ENCODE measurements at regions not wholly inside any gene's neighbourhood (a gene's known extent, or its start where the extent isn't known, plus 50 kb on each side); places are given as distances from the start of the nearest gene placed in this dataset.
A peak's percentile ranks its signal among the peaks of the same experiment; 100 is the strongest.

GRCh38 chr2:12928775-12929401, 212.2 kb downstream of the TRIB2 start:
- TF ChIP-seq EGR1 (IDR thresholded peaks at IDR 0.05) (no peak), EP300 (IDR thresholded peaks at IDR 0.05; ENCODE audit: borderline replicate concordance) (no peak), CREB1 (IDR thresholded peaks at IDR 0.05; ENCODE audit: low read depth) (no peak), TAF1 (IDR thresholded peaks at IDR 0.05; ENCODE audit: low read depth) (no peak), YY1 (IDR thresholded peaks at IDR 0.05; ENCODE audit: low read depth) (no peak), TCF12 (IDR thresholded peaks at IDR 0.05; ENCODE audit: low read depth) (no peak), FOXM1 (IDR thresholded peaks at IDR 0.05; ENCODE audit: borderline replicate concordance, low read depth) (no peak), NFIC (IDR thresholded peaks at IDR 0.05) (no peak), REST (IDR thresholded peaks at IDR 0.05; ENCODE audit: low read depth) (no peak), RAD21 (IDR thresholded peaks at IDR 0.05; ENCODE audit: low read depth) (no peak)
- TF ChIP-seq, protein P1, sequence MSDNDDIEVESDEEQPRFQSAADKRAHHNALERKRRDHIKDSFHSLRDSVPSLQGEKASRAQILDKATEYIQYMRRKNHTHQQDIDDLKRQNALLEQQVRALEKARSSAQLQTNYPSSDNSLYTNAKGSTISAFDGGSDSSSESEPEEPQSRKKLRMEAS (IDR thresholded peaks at IDR 0.05): no peak

DNA sequence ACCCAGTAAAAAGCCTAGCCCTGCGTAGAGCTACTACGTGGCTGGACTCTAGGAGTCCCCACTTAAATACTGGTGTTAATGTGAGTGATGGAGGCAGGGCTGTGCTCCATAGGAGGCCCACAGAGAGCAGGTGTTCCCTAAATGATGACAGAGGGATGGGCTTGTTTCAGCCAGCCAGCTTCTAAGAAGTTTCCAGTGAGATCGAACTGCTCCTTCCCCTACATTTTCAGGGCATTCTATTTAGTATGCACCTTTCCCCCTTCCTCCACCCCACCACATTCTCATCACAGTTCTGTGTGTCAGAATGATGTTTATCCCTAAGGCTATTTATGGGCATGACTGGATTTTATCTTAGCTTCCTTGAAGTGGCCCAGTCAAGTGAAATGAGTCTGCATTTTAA, 213.0 kb downstream of the TRIB2 start:
- TF ChIP-seq TAF1 (IDR thresholded peaks at IDR 0.05; ENCODE audit: low read depth) (no peak), RAD21 (IDR thresholded peaks at IDR 0.05; ENCODE audit: low read depth) (no peak), EP300 (IDR thresholded peaks at IDR 0.05; ENCODE audit: borderline replicate concordance) (no peak), NFIC (IDR thresholded peaks at IDR 0.05) (no peak), CREB1 (IDR thresholded peaks at IDR 0.05; ENCODE audit: low read depth) (no peak), TEAD4 (IDR thresholded peaks at IDR 0.05) (no peak), EGR1 (IDR thresholded peaks at IDR 0.05) (no peak), CEBPB (IDR thresholded peaks at IDR 0.05) (no peak), ZBTB7A (IDR thresholded peaks at IDR 0.05; ENCODE audit: low read depth) (no peak), REST (IDR thresholded peaks at IDR 0.05; ENCODE audit: low read depth) (no peak), TCF12 (IDR thresholded peaks at IDR 0.05; ENCODE audit: low read depth) (no peak), YY1 (IDR thresholded peaks at IDR 0.05; ENCODE audit: low read depth) (no peak)
- TF ChIP-seq, protein P1 (IDR thresholded peaks at IDR 0.05): no peak
- TF ChIP-seq, protein P2, sequence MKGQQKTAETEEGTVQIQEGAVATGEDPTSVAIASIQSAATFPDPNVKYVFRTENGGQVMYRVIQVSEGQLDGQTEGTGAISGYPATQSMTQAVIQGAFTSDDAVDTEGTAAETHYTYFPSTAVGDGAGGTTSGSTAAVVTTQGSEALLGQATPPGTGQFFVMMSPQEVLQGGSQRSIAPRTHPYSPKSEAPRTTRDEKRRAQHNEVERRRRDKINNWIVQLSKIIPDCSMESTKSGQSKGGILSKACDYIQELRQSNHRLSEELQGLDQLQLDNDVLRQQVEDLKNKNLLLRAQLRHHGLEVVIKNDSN (IDR thresholded peaks at IDR 0.05): no peak

DNA sequence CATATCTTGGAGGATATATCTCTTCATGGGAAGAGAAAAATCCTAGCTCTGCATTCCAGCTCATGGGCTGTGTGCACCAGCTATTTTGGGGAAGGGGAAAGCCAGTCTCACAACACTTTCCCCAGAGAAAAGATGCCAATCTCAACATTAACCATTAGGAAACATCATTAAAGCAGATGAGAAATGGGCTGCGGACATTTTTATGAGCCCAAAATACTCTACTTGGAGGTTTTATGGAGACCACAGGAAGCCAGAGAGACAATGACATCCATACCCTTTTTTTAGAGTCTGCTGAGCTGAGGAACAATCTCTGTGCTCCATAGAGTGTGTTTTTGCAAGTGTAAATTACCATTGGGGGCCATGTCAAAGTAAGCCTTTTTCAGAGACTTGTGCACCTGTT, 213.7 kb downstream of the TRIB2 start:
- TF ChIP-seq REST (IDR thresholded peaks at IDR 0.05; ENCODE audit: low read depth): no peak
- no peak for TF ChIP-seq FOXM1 (IDR thresholded peaks at IDR 0.05; ENCODE audit: borderline replicate concordance, low read depth)
- TF ChIP-seq RAD21 (IDR thresholded peaks at IDR 0.05; ENCODE audit: low read depth): no peak
- TF ChIP-seq TEAD4 (IDR thresholded peaks at IDR 0.05): no peak
- no peak for TF ChIP-seq ZBTB7A (IDR thresholded peaks at IDR 0.05; ENCODE audit: low read depth)

DNA sequence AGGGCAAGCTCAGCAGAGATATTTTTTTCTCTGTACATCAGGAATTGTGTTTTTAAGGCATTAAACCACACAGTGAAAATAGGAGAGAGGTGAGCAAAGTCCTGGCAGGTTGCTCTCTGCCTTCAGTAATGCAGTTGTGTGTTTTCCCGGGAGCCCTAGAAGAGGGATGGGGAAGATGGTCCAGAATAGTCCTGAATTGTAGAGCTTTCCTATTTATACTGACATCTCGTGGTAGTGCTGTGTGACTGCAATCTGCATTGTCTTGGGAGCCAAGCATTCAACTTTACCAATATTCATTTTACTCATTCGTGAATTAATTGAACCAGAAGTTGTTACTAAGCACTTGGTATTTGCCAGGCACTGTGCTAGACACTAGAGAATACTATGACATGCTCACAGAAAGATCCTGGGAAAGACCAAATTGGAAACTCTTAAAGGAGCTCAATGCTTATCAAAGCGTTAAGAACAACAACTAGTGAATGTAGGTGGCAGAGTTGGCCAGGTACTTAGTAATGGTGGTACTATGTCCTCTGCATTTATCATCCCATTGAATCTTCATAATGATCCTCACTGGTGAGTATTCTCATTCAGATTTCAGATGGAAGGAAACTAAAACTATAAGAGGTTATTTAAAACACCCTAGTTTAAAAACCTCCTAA, 214.6 kb downstream of the TRIB2 start:
- TF ChIP-seq, protein P1 (IDR thresholded peaks at IDR 0.05): no peak
- peak; percentile 63 for TF ChIP-seq RAD21 (IDR thresholded peaks at IDR 0.05; ENCODE audit: low read depth)

DNA sequence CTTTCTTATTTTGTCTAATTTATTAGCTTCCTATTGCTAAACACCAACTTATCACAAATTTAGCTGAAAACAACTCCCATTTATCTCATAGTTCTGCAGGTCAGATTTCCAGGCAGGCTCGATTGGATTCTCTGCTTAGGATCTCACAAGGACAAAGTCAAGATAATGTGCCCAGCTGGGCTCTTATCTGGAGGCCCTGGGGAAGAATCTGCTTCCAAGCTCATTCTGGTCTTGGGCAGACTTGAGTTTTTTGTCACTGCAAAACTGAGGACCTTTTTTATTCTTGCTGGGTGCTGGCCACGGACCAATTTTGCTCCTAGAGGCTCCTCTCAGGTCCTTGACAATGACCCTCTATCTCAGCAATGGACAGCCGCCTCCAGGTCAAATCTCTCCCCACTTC, 215.5 kb downstream of the TRIB2 start:
- TF ChIP-seq YY1 (IDR thresholded peaks at IDR 0.05; ENCODE audit: low read depth): no peak
- TF ChIP-seq CEBPB (IDR thresholded peaks at IDR 0.05): no peak
- TF ChIP-seq TAF1 (IDR thresholded peaks at IDR 0.05; ENCODE audit: low read depth): no peak
- TF ChIP-seq, protein P2 (IDR thresholded peaks at IDR 0.05): no peak
- TF ChIP-seq REST (IDR thresholded peaks at IDR 0.05; ENCODE audit: low read depth): no peak
- no peak for TF ChIP-seq ZBTB7A (IDR thresholded peaks at IDR 0.05; ENCODE audit: low read depth)
- TF ChIP-seq TCF12 (IDR thresholded peaks at IDR 0.05; ENCODE audit: low read depth): no peak
- TF ChIP-seq EGR1 (IDR thresholded peaks at IDR 0.05): no peak
- no peak for TF ChIP-seq TEAD4 (IDR thresholded peaks at IDR 0.05)
- TF ChIP-seq NFIC (IDR thresholded peaks at IDR 0.05): no peak
- TF ChIP-seq EP300 (IDR thresholded peaks at IDR 0.05; ENCODE audit: borderline replicate concordance): no peak
- TF ChIP-seq, protein P1 (IDR thresholded peaks at IDR 0.05): no peak
- TF ChIP-seq RAD21 (IDR thresholded peaks at IDR 0.05; ENCODE audit: low read depth): no peak
- TF ChIP-seq FOXM1 (IDR thresholded peaks at IDR 0.05; ENCODE audit: borderline replicate concordance, low read depth): no peak
- TF ChIP-seq CREB1 (IDR thresholded peaks at IDR 0.05; ENCODE audit: low read depth): no peak

All from Ishikawa (cell line).